H1 (cell line): ENCODE measurements at regions not wholly inside any gene's neighbourhood (a gene's known extent, or its start where the extent isn't known, plus 50 kb on each side); places are given as distances from the start of the nearest gene placed in this dataset.

Experiments
- CTCF ChIA-PET: fragments of 300-600 bp; sonication (Branson Sonifier 250); formaldehyde crosslinking; loops from one replicate; lab custom pipeline; 2021; ENCODE audit not compliant: partially characterized antibody; lab: Charles Lee
- POLR2A ChIA-PET: fragments of 300-600 bp; sonication (Branson Sonifier 250); formaldehyde crosslinking; loops from one replicate; lab custom pipeline; 2021; ENCODE audit warnings: inconsistent platforms; ENCODE audit not compliant: partially characterized antibody; lab: Charles Lee
- DNase-seq, 2 experiments: peaks; one replicate each; pipeline versions ENCODE4 v3.0.0 to v3.0.0-alpha.2; 2010 to 2022; ENCODE audit warnings: low spot score in 2 of 2, low read depth in 1 of 2, mixed read lengths in 1 of 2
- FAIRE-seq: peaks from 2 replicates; lab custom pipeline; 2011; peaks lifted over from hg19 to GRCh38; lab: Jason Lieb, UNC
- H2AFZ ChIP-seq: 2 replicates; pipeline ENCODE4 v1.8.1; 2012; ENCODE audit warnings: low read length, inconsistent platforms
- H2AK5ac ChIP-seq: 2 replicates; pipeline ENCODE4 v1.6.1; 2013; ENCODE audit warnings: low read depth, low read length
- H2BK120ac ChIP-seq: replicated peaks from 2 replicates; pipeline ENCODE3; 2013; ENCODE audit warnings: low read depth, low read length, inconsistent platforms
- H2BK12ac ChIP-seq: 2 replicates; pipeline ENCODE4 v1.6.1; 2013; ENCODE audit warnings: low read depth, low read length
- H2BK15ac ChIP-seq: 2 replicates; pipeline ENCODE4 v1.6.1; 2013; ENCODE audit warnings: low read length
- H2BK20ac ChIP-seq: 2 replicates; pipeline ENCODE4 v1.6.1; 2013; ENCODE audit warnings: low read length
- H2BK5ac ChIP-seq: 2 replicates; pipeline ENCODE4 v1.6.1; 2013; ENCODE audit warnings: low read depth, low read length
- H3K14ac ChIP-seq: 2 replicates; pipeline ENCODE4 v1.6.1; 2013; ENCODE audit warnings: inconsistent platforms; ENCODE audit not compliant: insufficient read length
- H3K18ac ChIP-seq: 2 replicates; pipeline ENCODE4 v1.6.1; 2013; ENCODE audit warnings: low read length; ENCODE audit errors: extremely low read depth
- H3K23ac ChIP-seq: 2 replicates; pipeline ENCODE4 v1.6.1; 2013; ENCODE audit warnings: inconsistent platforms; ENCODE audit not compliant: insufficient read length
- H3K23me2 ChIP-seq: 2 replicates; pipeline ENCODE4 v1.6.1; 2013; ENCODE audit warnings: low read depth, low read length
- H3K27ac ChIP-seq: 2 replicates; pipeline ENCODE4 v1.6.1; 2011; ENCODE audit warnings: low read depth, low read length, inconsistent platforms
- H3K27me3 ChIP-seq, 4 experiments: replicated peaks in 1 of 4; 1 replicate in 1 of 4; 2 replicates in 3 of 4; pipeline versions ENCODE4 v1.6.1 to v1.8.1; 2011 to 2013; ENCODE audit warnings: low read length in 3 of 4, mild to moderate bottlenecking in 3 of 4, inconsistent platforms in 2 of 4, mixed read lengths in 2 of 4, moderate library complexity in 1 of 4; ENCODE audit not compliant: control insufficient read depth in 3 of 4, insufficient read depth in 3 of 4; ENCODE audit errors: extremely low read depth in 1 of 4
- H3K36me3 ChIP-seq, 4 experiments: 2 replicates each; pipeline versions ENCODE4 v1.6.1 to v1.8.1; 2011 to 2013; ENCODE audit warnings: mild to moderate bottlenecking in 4 of 4, low read length in 3 of 4, moderate library complexity in 2 of 4, control low read depth in 1 of 4, inconsistent platforms in 1 of 4; ENCODE audit not compliant: insufficient read depth in 4 of 4, control insufficient read depth in 2 of 4
- H3K4ac ChIP-seq: replicated peaks from 2 replicates; pipeline ENCODE3; 2013; ENCODE audit warnings: low read length, low read depth, mixed read lengths, inconsistent platforms; ENCODE audit not compliant: insufficient read length
- H3K4me1 ChIP-seq, 4 experiments: replicated peaks in 1 of 4; 1 replicate in 1 of 4; 2 replicates in 3 of 4; pipeline versions ENCODE4 v1.6.1 to v1.8.1; 2011 to 2013; ENCODE audit warnings: low read length in 3 of 4, inconsistent platforms in 2 of 4, mixed read lengths in 1 of 4; ENCODE audit not compliant: insufficient read depth in 4 of 4, control insufficient read depth in 3 of 4
- H3K4me2 ChIP-seq, 2 experiments: 2 replicates each; pipeline versions ENCODE4 v1.6.1 to v1.8.1; 2011 to 2013; ENCODE audit warnings: low read depth in 2 of 2, low read length in 2 of 2, control low read depth in 1 of 2, inconsistent platforms in 1 of 2, mild to moderate bottlenecking in 1 of 2; ENCODE audit not compliant: insufficient read depth in 1 of 2
- H3K4me3 ChIP-seq, 4 experiments: fragments of 200-600, 300-600 bp in 1 of 4; sonication (generic), shearing (Covaris generic), sonication (Bioruptor Twin) in 1 of 4; 2 replicates each; pipeline versions ENCODE4 v1.5.1 to v1.8.1; 2011 to 2016; ENCODE audit warnings: low read length in 4 of 4, low read depth in 3 of 4, control low read depth in 2 of 4, inconsistent platforms in 2 of 4, mild to moderate bottlenecking in 2 of 4, mixed read lengths in 1 of 4, moderate library complexity in 1 of 4; ENCODE audit not compliant: insufficient read depth in 2 of 4; ENCODE audit errors: extremely low read depth in 1 of 4
- H3K56ac ChIP-seq: replicated peaks from 2 replicates; pipeline ENCODE3; 2013; ENCODE audit warnings: low read depth, mild to moderate bottlenecking, mixed read lengths, low read length, inconsistent platforms; ENCODE audit not compliant: insufficient read length
- H3K79me1 ChIP-seq: 2 replicates; pipeline ENCODE4 v1.6.1; 2013; ENCODE audit warnings: low read depth, low read length, control low read depth
- H3K79me2 ChIP-seq, 2 experiments: 2 replicates each; pipeline versions ENCODE4 v1.6.1 to v1.8.1; 2012 to 2013; ENCODE audit warnings: low read length in 2 of 2, mild to moderate bottlenecking in 2 of 2, inconsistent platforms in 1 of 2; ENCODE audit not compliant: insufficient read depth in 2 of 2, control insufficient read depth in 1 of 2
- H3K9ac ChIP-seq, 4 experiments: replicated peaks in 1 of 4; 1 replicate in 1 of 4; 2 replicates in 3 of 4; pipeline versions ENCODE4 v1.6.1 to v1.8.1; 2011 to 2013; ENCODE audit warnings: low read depth in 3 of 4, low read length in 3 of 4, control low read depth in 2 of 4, mild to moderate bottlenecking in 2 of 4, moderate library complexity in 2 of 4, inconsistent platforms in 1 of 4; ENCODE audit errors: extremely low read depth in 1 of 4
- H3K9me3 ChIP-seq, 2 experiments: 2 replicates each; pipeline versions ENCODE4 v1.6.1 to v1.8.1; 2012 to 2013; ENCODE audit warnings: mild to moderate bottlenecking in 2 of 2, moderate library complexity in 2 of 2, control low read depth in 1 of 2, inconsistent platforms in 1 of 2, low read depth in 1 of 2, low read length in 1 of 2, mixed read lengths in 1 of 2; ENCODE audit not compliant: insufficient read depth in 2 of 2
- H4K20me1 ChIP-seq, 2 experiments: replicated peaks in 1 of 2; 2 replicates each; pipeline versions ENCODE3 to v1.8.1; 2011 to 2013; ENCODE audit warnings: inconsistent platforms in 2 of 2, low read length in 2 of 2, mild to moderate bottlenecking in 1 of 2; ENCODE audit not compliant: insufficient read depth in 2 of 2, control insufficient read depth in 1 of 2
- H4K5ac ChIP-seq: 2 replicates; pipeline ENCODE4 v1.6.1; 2013; ENCODE audit warnings: low read length, low read depth, mixed read lengths, inconsistent platforms; ENCODE audit not compliant: insufficient read length
- H4K8ac ChIP-seq: 2 replicates; pipeline ENCODE4 v1.8.0; 2013; ENCODE audit warnings: mild to moderate bottlenecking, moderate library complexity, low read length, inconsistent platforms; ENCODE audit not compliant: insufficient read depth; ENCODE audit errors: extremely low read depth
- H4K91ac ChIP-seq: replicated peaks from 2 replicates; pipeline ENCODE3; 2013; ENCODE audit warnings: low read length, mixed read lengths, inconsistent platforms; ENCODE audit not compliant: insufficient read length
- GTF2F1 ChIP-seq: IDR thresholded peaks from 2 replicates; pipeline ENCODE4 v1.6.1; 2012; ENCODE audit warnings: low read depth, low read length, improper control_type of control experiment, borderline replicate concordance
- KDM1A ChIP-seq: fragments of 200-600, 300-600 bp; sonication (generic); IDR thresholded peaks from 2 replicates; pipeline ENCODE4 v1.7.1; 2016; ENCODE audit warnings: mild to moderate bottlenecking, low read length, borderline replicate concordance
- KDM4A ChIP-seq: IDR thresholded peaks from one replicate; pipeline ENCODE4 v1.7.1; 2012; ENCODE audit warnings: low read depth, mild to moderate bottlenecking, moderate library complexity, low read length, inconsistent platforms; ENCODE audit not compliant: severe bottlenecking
- SIRT6 ChIP-seq: IDR thresholded peaks from one replicate; pipeline ENCODE4 v1.7.1; 2012; ENCODE audit warnings: low read length, inconsistent platforms
- TAF7 ChIP-seq: optimal IDR thresholded peaks from 2 replicates; pipeline ENCODE3; 2011; ENCODE audit warnings: low read depth, mild to moderate bottlenecking, inconsistent platforms, low read length, moderate library complexity, borderline replicate concordance
- TBP ChIP-seq: IDR thresholded peaks from 2 replicates; pipeline ENCODE4 v1.6.1; 2011; ENCODE audit warnings: low read depth, low read length, improper control_type of control experiment
- YY1 ChIP-seq: IDR thresholded peaks from 2 replicates; pipeline ENCODE4 v1.6.1; 2011; ENCODE audit warnings: low read depth, mild to moderate bottlenecking, low read length
- WGBS, 2 experiments: shearing (Covaris generic) in 1 of 2; methylation state at CpG; one replicate each; pipeline versions ENCODE4 v1.1.6 to v1.1.7; 2013 to 2015; ENCODE audit warnings: low lambda C conversion rate in 2 of 2, mixed read lengths in 2 of 2, inconsistent platforms in 1 of 2, low coverage in 1 of 2, missing lambda C conversion rate in 1 of 2; ENCODE audit not compliant: insufficient replicate concordance in 2 of 2, insufficient coverage in 1 of 2, insufficient read length in 1 of 2; ENCODE audit errors: extremely low coverage in 1 of 2, missing lambda C conversion rate in 1 of 2; 5-methylcytosine and 5-hydroxymethylcytosine counted together

GRCh38 chr2:118641711-118642110 lies 205.7 kb downstream of the EN1 start:
- Histone ChIP-seq H3K4ac (no peak overlapping the region), H3K9me3 (no peaks in the 10 kb centered on the region; a peak in 1 of 4 replicates), H3K23ac (no peak overlapping the region)
- WGBS, 2 experiments, result 100% methylated on average over 1 of the region's 1 CpG; no CpG with 5 or more reads in 1 of the 2 experiments
- no peak for TF ChIP-seq GTF2F1
- no peak for TF ChIP-seq TAF7
- TF ChIP-seq KDM1A, result no peak
- TF ChIP-seq KDM4A, result no peak
- no peak for TF ChIP-seq SIRT6
- no peak for TF ChIP-seq YY1
- TF ChIP-seq TBP, result no peak
- TF ChIP-seq, all 59 proteins: peak for 0
- Histone ChIP-seq H2AFZ (no peak overlapping the region), H3K4me3 (no peak overlapping the region), H3K79me2 (no peaks in the 10 kb centered on the region), H4K8ac (no peak overlapping the region), H3K14ac (no peak overlapping the region), H2AK5ac (no peak overlapping the region), H3K36me3 (no peaks in the 10 kb centered on the region), H3K79me1 (no peaks in the 10 kb centered on the region), H2BK12ac (no peak overlapping the region), H2BK15ac (no peak overlapping the region), H3K4me2 (no peak overlapping the region), H3K4me1 (peaks cover 1 to 11% (median 6%) of the 10 kb centered on the region in 4 experiments; a peak in 6 of 7 replicates), H3K56ac (no peak overlapping the region), H4K5ac (no peak overlapping the region), H2BK5ac (no peak overlapping the region), H3K27me3 (peaks cover 0 to 7% (median 4%) of the 10 kb centered on the region in 4 experiments; a peak in 3 of 7 replicates), H3K23me2 (no peaks in the 10 kb centered on the region), H4K20me1 (no peaks in the 10 kb centered on the region), H3K9ac (no peak overlapping the region), H3K27ac (no peak overlapping the region), H3K18ac (no peak overlapping the region), H2BK20ac (no peak overlapping the region), H4K91ac (no peak overlapping the region), H2BK120ac (no peak overlapping the region)
- FAIRE-seq (no peak), DNase-seq (no peak)
- ChIA-PET POLR2A (no interaction called here), CTCF (no interaction called here)
